MG63 (cell line): ENCODE measurements at regions not wholly inside any gene's neighbourhood (a gene's known extent, or its start where the extent isn't known, plus 50 kb on each side); places are given as distances from the start of the nearest gene placed in this dataset.
A peak's percentile ranks its signal among the peaks of the same experiment; 100 is the strongest.
"Not testable (repeated sequence)": the region's sequence is repeated elsewhere in the genome, so short reads cannot be mapped to it uniquely, and the experiment has no call there.

Source experiments
- DNase-seq: peaks from one replicate; pipeline ENCODE4 v3.0.0-alpha.2; 2020
- H3K27me3 ChIP-seq: fragments of 250-450 bp; sonication (Bioruptor Pico); 2 replicates; pipeline ENCODE4 v1.5.1; 2020; ENCODE audit warnings: mild to moderate bottlenecking, moderate library complexity
- H3K36me3 ChIP-seq: fragments of 250-450 bp; sonication (Bioruptor Pico); 2 replicates; pipeline ENCODE4 v1.5.1; 2020; ENCODE audit warnings: mild to moderate bottlenecking, moderate library complexity
- H3K4me3 ChIP-seq: fragments of 250-450 bp; sonication (Bioruptor Pico); 2 replicates; pipeline ENCODE4 v1.5.1; 2020; ENCODE audit warnings: mild to moderate bottlenecking, moderate library complexity
- H3K9me3 ChIP-seq: fragments of 250-450 bp; sonication (Bioruptor Pico); 2 replicates; pipeline ENCODE4 v1.5.1; 2020; ENCODE audit warnings: mild to moderate bottlenecking, moderate library complexity

DNA sequence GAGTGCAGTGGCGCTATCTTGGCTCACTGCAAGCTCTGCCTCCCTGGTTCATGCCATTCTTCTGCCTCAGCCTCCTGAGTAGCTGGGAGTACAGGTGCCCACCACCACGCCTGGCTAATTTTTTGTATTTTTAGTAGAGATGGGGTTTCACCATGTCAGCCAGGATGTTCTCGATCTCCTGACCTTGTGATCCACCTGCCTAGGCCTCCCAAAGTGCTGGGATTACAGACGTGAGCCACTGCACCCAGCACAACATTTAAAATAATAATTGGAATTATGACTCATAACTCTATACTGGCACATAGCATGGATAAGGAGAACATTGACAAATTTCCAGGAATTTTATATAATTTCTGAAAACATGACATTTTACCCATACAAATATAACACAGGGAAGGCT lies 54.2 kb downstream of the DBET start:
- H3K4me3 ChIP-seq, H3K36me3 ChIP-seq, H3K27me3 ChIP-seq, DNase-seq, H3K9me3 ChIP-seq: not testable (repeated sequence)

DNA sequence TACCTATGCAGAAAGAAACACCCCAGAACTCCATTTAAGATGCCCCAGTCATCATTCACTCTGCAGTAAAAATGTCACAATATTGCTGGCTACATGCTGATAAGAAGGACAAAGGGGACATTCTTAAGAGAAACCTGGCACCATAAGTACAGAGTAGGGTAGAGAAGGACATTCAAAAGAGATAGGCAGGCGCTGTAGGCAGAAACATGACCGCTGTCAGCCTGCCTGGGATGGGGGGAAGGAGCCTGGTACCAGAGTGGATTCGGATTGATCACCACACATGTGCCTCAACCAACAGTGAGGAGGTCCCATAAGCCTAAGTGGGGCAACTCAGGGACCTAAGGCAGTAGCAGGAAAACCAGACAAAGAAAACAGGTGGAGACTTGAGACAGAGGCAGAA lies 54.1 kb upstream of the DUX4 start:
- H3K36me3 ChIP-seq, H3K9me3 ChIP-seq, H3K4me3 ChIP-seq, H3K27me3 ChIP-seq, DNase-seq: not testable (repeated sequence)

DNA sequence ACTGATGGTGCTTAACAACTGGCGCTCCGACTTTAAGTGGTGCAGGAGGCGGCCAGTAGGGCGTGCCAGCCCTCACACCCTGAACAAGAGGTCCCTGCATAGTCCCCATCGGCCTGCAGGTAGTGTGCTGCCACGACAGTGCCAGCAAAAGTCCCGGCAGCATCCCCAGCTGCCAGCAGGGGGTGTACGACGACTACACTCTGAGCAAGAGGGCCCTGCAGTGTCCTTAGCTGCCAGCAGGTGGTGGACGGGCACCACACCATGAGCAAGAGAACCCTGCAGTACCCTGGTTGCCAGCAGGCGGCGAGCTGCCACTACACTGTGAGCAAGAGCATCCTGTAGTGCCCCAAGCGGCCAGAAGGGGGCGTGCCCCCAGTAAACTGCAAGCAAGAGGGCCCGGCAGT lies 53.5 kb upstream of the DUX4 start:
- H3K9me3 ChIP-seq, DNase-seq, H3K36me3 ChIP-seq, H3K27me3 ChIP-seq, H3K4me3 ChIP-seq: not testable (repeated sequence)

DNA sequence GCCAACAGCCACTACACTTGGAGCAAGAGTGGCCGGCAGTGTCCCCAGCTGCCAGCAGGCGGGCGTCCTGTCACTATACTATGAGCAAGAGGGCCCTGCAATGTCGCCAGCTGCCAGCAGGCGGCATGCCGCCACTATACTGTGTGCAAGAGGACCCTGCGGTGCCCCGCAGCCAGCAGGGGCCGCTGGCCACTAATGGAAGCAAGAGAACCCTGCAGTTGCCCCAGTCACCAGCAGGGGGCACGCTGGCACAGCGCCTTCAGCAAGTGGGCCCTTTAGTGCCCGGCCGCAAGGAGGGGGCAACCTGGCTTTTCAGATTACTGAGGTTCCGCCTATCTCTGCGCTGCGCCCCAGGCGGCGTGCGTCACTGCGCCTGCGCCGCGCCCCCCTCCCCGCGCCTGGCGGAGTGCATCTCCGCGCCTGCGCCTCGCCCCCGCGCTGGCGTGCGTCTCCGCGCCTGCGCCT lies 53.0 kb upstream of the DUX4 start:
- H3K27me3 ChIP-seq, H3K9me3 ChIP-seq: not testable (repeated sequence)
- peak; percentile 34 for DNase-seq

DNA sequence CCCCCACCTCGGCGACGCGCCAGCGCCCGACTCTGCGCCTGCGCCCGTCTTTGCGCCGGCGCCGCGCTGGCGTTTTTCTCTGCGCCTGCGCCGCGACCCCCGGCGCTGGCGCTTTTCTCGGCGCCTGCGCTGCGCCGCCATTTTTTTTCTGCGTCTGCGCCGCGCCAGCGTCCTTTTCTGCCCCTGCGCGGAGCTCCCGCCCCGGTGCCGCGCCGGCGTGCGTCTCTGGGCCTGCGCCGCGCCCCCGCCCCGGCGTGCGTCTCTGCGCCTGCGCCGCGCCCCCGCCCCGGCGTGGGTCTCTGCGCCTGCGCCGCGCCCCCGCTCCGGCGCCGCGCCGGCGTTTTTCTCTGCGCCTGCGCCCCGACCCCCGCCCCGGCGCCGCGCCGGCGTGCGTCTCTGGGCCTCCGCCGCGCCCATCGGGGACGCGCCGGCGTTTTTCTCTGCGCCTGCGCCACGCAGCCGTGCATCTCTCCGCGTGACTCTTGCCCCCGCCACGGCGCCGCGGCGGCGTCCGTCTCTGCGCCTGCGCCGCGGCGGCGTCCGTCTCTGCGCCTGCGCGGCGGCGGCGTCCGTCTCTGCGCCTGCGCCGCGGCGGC lies 52.4 kb upstream of the DUX4 start:
- H3K9me3 ChIP-seq, DNase-seq, H3K27me3 ChIP-seq, H3K36me3 ChIP-seq, H3K4me3 ChIP-seq: not testable (repeated sequence)

More for the DNA sequence above, 53.0 kb upstream of the DUX4 start:
- H3K4me3 ChIP-seq, H3K36me3 ChIP-seq: not testable (repeated sequence)

DNA sequence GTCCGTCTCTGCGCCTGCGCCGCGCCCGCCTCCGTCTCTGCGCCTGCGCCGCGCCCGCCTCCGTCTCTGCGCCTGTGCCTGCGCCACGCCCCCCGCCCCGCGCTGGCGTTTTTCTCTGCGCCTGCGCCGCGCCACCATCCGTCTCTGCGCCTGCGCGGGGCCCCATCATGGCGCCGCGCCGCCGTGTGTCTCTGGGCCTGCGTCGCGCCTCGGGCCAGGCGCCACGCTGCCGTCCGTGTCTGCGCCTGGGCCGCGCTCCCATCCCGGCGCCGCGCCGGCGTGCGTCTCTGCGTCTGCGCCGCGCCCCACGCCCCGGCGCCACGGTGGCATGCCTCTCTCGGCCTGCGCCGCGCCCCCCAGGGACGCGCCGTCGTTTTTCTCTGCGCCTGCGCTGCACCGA lies 51.8 kb upstream of the DUX4 start:
- Histone ChIP-seq H3K27me3 (no peaks in the 10 kb centered on the region), H3K9me3 (no peaks in the 10 kb centered on the region), H3K4me3 (no peak overlapping the region), H3K36me3 (no peaks in the 10 kb centered on the region)
- DNase-seq: no peak

DNA sequence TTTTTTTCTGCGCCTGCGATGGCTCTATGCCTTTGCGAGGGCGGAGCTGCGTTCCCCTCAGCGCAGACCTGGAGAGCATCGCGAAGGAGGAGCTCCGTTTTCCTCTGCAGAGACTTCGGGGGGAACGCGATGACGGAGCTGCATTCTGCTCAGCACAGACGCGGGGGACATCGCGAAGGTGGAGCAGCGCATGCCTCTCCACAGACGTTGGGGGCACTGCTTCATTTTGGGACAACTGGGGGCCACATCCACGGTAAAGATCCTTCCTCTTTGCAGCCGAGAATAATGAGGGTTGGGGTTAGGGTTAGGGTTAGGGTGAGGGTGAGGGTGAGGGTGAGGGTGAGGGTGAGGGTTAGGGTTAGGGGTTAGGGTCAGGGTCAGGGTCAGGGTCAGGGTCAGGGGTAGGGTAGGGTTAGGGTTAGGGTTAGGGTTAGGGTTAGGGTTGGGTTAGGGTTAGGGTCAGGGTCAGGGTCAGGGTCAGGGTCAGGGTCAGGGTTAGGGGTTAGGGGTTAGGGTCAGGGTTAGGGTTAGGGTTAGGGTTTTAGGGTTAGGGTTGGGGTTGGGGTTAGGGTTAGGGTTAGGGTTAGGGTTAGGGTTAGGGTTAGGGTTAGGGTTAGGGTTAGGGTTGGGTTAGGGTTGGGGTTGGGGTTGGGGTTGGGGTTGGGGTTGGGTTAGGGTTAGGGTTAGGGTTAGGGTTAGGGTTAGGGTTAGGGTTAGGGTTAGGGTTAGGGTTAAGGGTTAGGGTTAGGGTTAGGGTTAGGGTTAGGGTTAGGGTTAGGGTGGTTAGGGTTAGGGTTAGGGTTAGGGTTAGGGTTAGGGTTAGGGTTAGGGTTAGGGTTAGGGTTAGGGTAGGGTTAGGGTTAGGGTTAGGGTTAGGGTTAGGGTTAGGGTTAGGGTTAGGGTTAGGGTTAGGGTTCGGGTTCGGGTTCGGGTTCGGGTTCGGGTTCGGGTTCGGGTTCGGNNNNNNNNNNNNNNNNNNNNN lies 51.1 kb upstream of the DUX4 start:
- DNase-seq, H3K27me3 ChIP-seq, H3K4me3 ChIP-seq, H3K9me3 ChIP-seq, H3K36me3 ChIP-seq: not testable (repeated sequence)
